ENCODE measurements at regions not wholly inside any gene's neighbourhood (a gene's known extent, or its start where the extent isn't known, plus 50 kb on each side); places are given as distances from the start of the nearest gene placed in this dataset.

- H3F3A ChIP-seq (ENCODE audit: insufficient read depth): no peaks in the 10 kb centered on the region
- no peaks in the 10 kb centered on the region for H3K79me2 ChIP-seq (ENCODE audit: insufficient read depth)
- H3K36me3 ChIP-seq (ENCODE audit: low read depth): no peaks in the 10 kb centered on the region
- in situ Hi-C loops (cut with MboI): no loop called here
- 0 out of 2 replicates have a peak overlapping the region, but pooled peaks have one; percentile 27 for H3K9ac ChIP-seq
- 49 to 58% methylated on average over 11 to 15 of the region's 15 CpGs for WGBS, 2 experiments (ENCODE audit: low coverage in 1 of 2, low lambda C conversion rate in 2 of 2, missing lambda C conversion rate in 2 of 2)
- no peaks in the 10 kb centered on the region for H4K20me1 ChIP-seq (ENCODE audit: insufficient read depth)
- no peak for TF ChIP-seq EZH2 (IDR thresholded peaks at IDR 0.05; ENCODE audit: insufficient read depth, poor library complexity, severe bottlenecking)
- TF ChIP-seq EZH2phosphoT487 (IDR thresholded peaks at IDR 0.05; ENCODE audit: insufficient read depth, low read depth): no peak
- no peaks in the 10 kb centered on the region for H3K27me3 ChIP-seq (replicated peaks; ENCODE audit: insufficient read depth)
- no peak overlapping the region for H3K4me2 ChIP-seq (ENCODE audit: unreplicated experiment)
- H3K4me3 ChIP-seq: no peak overlapping the region
- peak overlapping the region; percentile 67 for H2AFZ ChIP-seq
- H3K9me2 ChIP-seq (ENCODE audit: insufficient read depth): no peaks in the 10 kb centered on the region
- peak; percentile 69 for DNase-seq
- H3K27ac ChIP-seq: no peak overlapping the region
- H3K9me3 ChIP-seq (ENCODE audit: low read depth): no peaks in the 10 kb centered on the region
- H3K4me1 ChIP-seq (ENCODE audit: insufficient read depth): peaks cover 24% of the 10 kb centered on the region
Measured at GRCh38 chr2:8534729-8535468, 147.0 kb upstream of the ID2 start.

GRCh38 chr2:8535469-8535795, 146.4 kb upstream of the ID2 start:
- Histone ChIP-seq H3K9me3 (ENCODE audit: low read depth) (no peaks in the 10 kb centered on the region), H3K4me2 (ENCODE audit: unreplicated experiment) (no peak overlapping the region), H3K9me2 (ENCODE audit: insufficient read depth) (no peaks in the 10 kb centered on the region), H2AFZ (peak overlapping the region; percentile 67), H3K4me1 (ENCODE audit: insufficient read depth) (peaks cover 24% of the 10 kb centered on the region), H3K27me3 (replicated peaks; ENCODE audit: insufficient read depth) (no peaks in the 10 kb centered on the region), H3K9ac (peak overlapping the region; percentile 27; the same call in 1 of the 2 replicates), H4K20me1 (ENCODE audit: insufficient read depth) (no peaks in the 10 kb centered on the region), H3K27ac (no peak overlapping the region), H3F3A (ENCODE audit: insufficient read depth) (no peaks in the 10 kb centered on the region), H3K79me2 (ENCODE audit: insufficient read depth) (no peaks in the 10 kb centered on the region), H3K36me3 (ENCODE audit: low read depth) (no peaks in the 10 kb centered on the region), H3K4me3 (no peak overlapping the region)
- 37 to 47% methylated on average over 9 of the region's 9 CpGs for WGBS, 2 experiments (ENCODE audit: low coverage in 1 of 2, low lambda C conversion rate in 2 of 2, missing lambda C conversion rate in 2 of 2)
- TF ChIP-seq EZH2 (IDR thresholded peaks at IDR 0.05; ENCODE audit: insufficient read depth, poor library complexity, severe bottlenecking): no peak
- TF ChIP-seq EZH2phosphoT487 (IDR thresholded peaks at IDR 0.05; ENCODE audit: insufficient read depth, low read depth): no peak
- in situ Hi-C loops (cut with MboI): no loop called here
- no peak for DNase-seq

GRCh38 chr2:8535821-8536685, 145.8 kb upstream of the ID2 start:
- in situ Hi-C loops (cut with MboI): no loop called here
- Histone ChIP-seq H4K20me1 (ENCODE audit: insufficient read depth) (no peaks in the 10 kb centered on the region), H3K9me2 (ENCODE audit: insufficient read depth) (no peaks in the 10 kb centered on the region), H2AFZ (peak overlapping the region; percentile 67), H3K4me1 (ENCODE audit: insufficient read depth) (peaks cover 24% of the 10 kb centered on the region), H3K27me3 (replicated peaks; ENCODE audit: insufficient read depth) (no peaks in the 10 kb centered on the region), H3K79me2 (ENCODE audit: insufficient read depth) (no peaks in the 10 kb centered on the region), H3F3A (ENCODE audit: insufficient read depth) (no peaks in the 10 kb centered on the region), H3K9me3 (ENCODE audit: low read depth) (no peaks in the 10 kb centered on the region), H3K36me3 (ENCODE audit: low read depth) (no peaks in the 10 kb centered on the region), H3K4me2 (ENCODE audit: unreplicated experiment) (no peak overlapping the region), H3K9ac (peak overlapping the region; percentile 27; the same call in 1 of the 2 replicates), H3K4me3 (no peak overlapping the region), H3K27ac (0 out of 2 replicates have a peak overlapping the region, but pooled peaks have one; percentile 13)
- 35 to 36% methylated on average over 19 of the region's 19 CpGs for WGBS, 2 experiments (ENCODE audit: low coverage in 1 of 2, low lambda C conversion rate in 2 of 2, missing lambda C conversion rate in 2 of 2)
- peak; percentile 54 for DNase-seq
- TF ChIP-seq EZH2phosphoT487 (IDR thresholded peaks at IDR 0.05; ENCODE audit: insufficient read depth, low read depth): no peak
- no peak for TF ChIP-seq EZH2 (IDR thresholded peaks at IDR 0.05; ENCODE audit: insufficient read depth, poor library complexity, severe bottlenecking)

- Histone ChIP-seq H2AFZ (peak overlapping the region; percentile 67), H3K27ac (peak overlapping the region; percentile 26; the same call in 1 of the 2 replicates), H3K4me2 (ENCODE audit: unreplicated experiment) (no peak overlapping the region), H3K79me2 (ENCODE audit: insufficient read depth) (no peaks in the 10 kb centered on the region), H3K9me3 (ENCODE audit: low read depth) (no peaks in the 10 kb centered on the region), H3F3A (ENCODE audit: insufficient read depth) (no peaks in the 10 kb centered on the region), H4K20me1 (ENCODE audit: insufficient read depth) (no peaks in the 10 kb centered on the region), H3K4me1 (ENCODE audit: insufficient read depth) (peaks cover 24% of the 10 kb centered on the region), H3K36me3 (ENCODE audit: low read depth) (no peaks in the 10 kb centered on the region), H3K27me3 (replicated peaks; ENCODE audit: insufficient read depth) (no peaks in the 10 kb centered on the region), H3K9me2 (ENCODE audit: insufficient read depth) (no peaks in the 10 kb centered on the region), H3K4me3 (no peak overlapping the region), H3K9ac (peak overlapping the region; percentile 35)
- TF ChIP-seq EZH2 (IDR thresholded peaks at IDR 0.05; ENCODE audit: insufficient read depth, poor library complexity, severe bottlenecking) (no peak), EZH2phosphoT487 (IDR thresholded peaks at IDR 0.05; ENCODE audit: insufficient read depth, low read depth) (no peak)
- in situ Hi-C loops (cut with MboI): no loop called here
- peak; percentile 76 for DNase-seq
- WGBS, 2 experiments (ENCODE audit: low coverage in 1 of 2, low lambda C conversion rate in 2 of 2, missing lambda C conversion rate in 2 of 2): 49 to 52% methylated on average over 16 of the region's 16 CpGs
Measured at GRCh38 chr2:8536686-8537561, 144.9 kb upstream of the ID2 start.

Data from GM23248 (cell line).